Activated effector memory CD4-positive, alpha-beta T cell treated with anti-CD3 and anti-CD28 coated beads, Interleukin-2, amount 50 U/mL, for 16 hours (primary cell): ENCODE measurements at regions not wholly inside any gene's neighbourhood (a gene's known extent, or its start where the extent isn't known, plus 50 kb on each side); places are given as distances from the start of the nearest gene placed in this dataset.
"Not testable (repeated sequence)": the region's sequence is repeated elsewhere in the genome, so short reads cannot be mapped to it uniquely, and the experiment has no call there.

ENCODE experiments used
- DNase-seq: peaks from one replicate; pipeline ENCODE4 v3.0.0-alpha.2; 2020

- no peak for DNase-seq
These were observed 1718.6 kb downstream of the SUCLG1 start for GRCh38 chr2:82740527-82740926.

GRCh38 chr2:82737965-82738364 lies 1721.1 kb downstream of the SUCLG1 start:
- not testable (repeated sequence) for DNase-seq

GRCh38 chr2:82735336-82735735 lies 1723.7 kb downstream of the SUCLG1 start:
- no peak for DNase-seq

- no peak for DNase-seq
These were observed 1727.3 kb downstream of the SUCLG1 start for GRCh38 chr2:82731824-82732223.

- DNase-seq: no peak
These were observed 1728.3 kb downstream of the SUCLG1 start for GRCh38 chr2:82730811-82731210.

- no peak for DNase-seq
These were observed 1731.0 kb downstream of the SUCLG1 start for GRCh38 chr2:82728090-82728489.

GRCh38 chr2:82708681-82709080 lies 1750.4 kb downstream of the SUCLG1 start:
- DNase-seq: no peak

GRCh38 chr2:82697231-82697630 lies 1761.8 kb downstream of the SUCLG1 start:
- no peak for DNase-seq

GRCh38 chr2:82694431-82694830 lies 1764.6 kb downstream of the SUCLG1 start:
- DNase-seq: no peak

- DNase-seq: no peak
These were observed 1768.2 kb downstream of the SUCLG1 start for GRCh38 chr2:82690757-82691411.

GRCh38 chr2:82675186-82675585 lies 1783.9 kb downstream of the SUCLG1 start:
- no peak for DNase-seq

GRCh38 chr2:82674652-82675051 lies 1784.4 kb downstream of the SUCLG1 start:
- no peak for DNase-seq

- DNase-seq: no peak
These were observed 1791.6 kb downstream of the SUCLG1 start for GRCh38 chr2:82667491-82667890.

GRCh38 chr2:82665691-82666090 lies 1793.4 kb downstream of the SUCLG1 start:
- DNase-seq: no peak

GRCh38 chr2:82657106-82657505 lies 1802.0 kb downstream of the SUCLG1 start:
- no peak for DNase-seq

GRCh38 chr2:82656420-82656819 lies 1802.7 kb downstream of the SUCLG1 start:
- no peak for DNase-seq

GRCh38 chr2:82652117-82652516 lies 1807.0 kb downstream of the SUCLG1 start:
- no peak for DNase-seq

- DNase-seq: no peak
These were observed 1809.0 kb downstream of the SUCLG1 start for GRCh38 chr2:82650038-82650437.

- DNase-seq: no peak
These were observed 1817.4 kb downstream of the SUCLG1 start for GRCh38 chr2:82641598-82642180.

- DNase-seq: no peak
These were observed 1822.6 kb downstream of the SUCLG1 start for GRCh38 chr2:82636402-82637020.

- no peak for DNase-seq
These were observed 1860.1 kb downstream of the SUCLG1 start for GRCh38 chr2:82599021-82599420.

- DNase-seq: no peak
These were observed 1862.5 kb downstream of the SUCLG1 start for GRCh38 chr2:82596581-82596980.

GRCh38 chr2:82591718-82592117 lies 1867.4 kb downstream of the SUCLG1 start:
- no peak for DNase-seq

- no peak for DNase-seq
These were observed 1882.4 kb downstream of the SUCLG1 start for GRCh38 chr2:82576656-82577055.

- no peak for DNase-seq
These were observed 1919.8 kb downstream of the SUCLG1 start for GRCh38 chr2:82539280-82539621.
